GM13976 (cell line): ENCODE measurements at regions not wholly inside any gene's neighbourhood (a gene's known extent, or its start where the extent isn't known, plus 50 kb on each side); places are given as distances from the start of the nearest gene placed in this dataset.

Experiments
- DNase-seq: peaks from one replicate; pipeline ENCODE4 v3.0.0; 2012; ENCODE audit warnings: low spot score
- CTCF ChIP-seq: IDR thresholded peaks from 2 replicates; pipeline ENCODE4 v1.5.1; 2012; ENCODE audit warnings: borderline replicate concordance, mild to moderate bottlenecking; ENCODE audit not compliant: insufficient read depth; ENCODE audit errors: extremely low read depth, missing control alignments, control extremely low read depth
- in situ Hi-C: fragments of 300-500 bp; cut with MboI; formaldehyde crosslinking; loops from one replicate; pipeline ENCODE4 v1.12.0; 2022; ENCODE audit warnings: low sequenced_read_pairs, mixed read lengths, inconsistent platforms; ENCODE audit not compliant: unreplicated experiment

DNA sequence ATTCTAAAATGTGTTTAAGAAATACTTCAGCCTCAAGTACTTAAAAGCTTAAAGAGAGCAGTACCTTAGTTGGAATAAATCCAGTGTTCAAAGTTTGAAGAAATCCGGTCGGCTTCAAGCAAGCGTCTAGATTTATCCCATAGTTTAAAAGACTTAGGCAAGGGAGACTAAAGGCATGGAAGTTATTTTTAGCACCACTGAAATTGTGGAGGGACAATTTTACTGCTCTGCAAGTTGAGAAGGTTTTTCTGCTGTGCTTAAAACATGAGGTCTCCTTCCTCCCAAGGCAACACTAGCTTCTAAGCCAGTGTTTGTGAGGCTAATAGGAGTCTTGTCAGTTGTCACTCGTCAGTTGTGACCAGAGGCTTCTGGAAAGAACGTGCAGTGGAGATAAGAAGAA, 183.5 kb downstream of the MSL3 start:
- DNase-seq = no peak
- in situ Hi-C loops = no loop called here
- no peak for TF ChIP-seq CTCF

DNA sequence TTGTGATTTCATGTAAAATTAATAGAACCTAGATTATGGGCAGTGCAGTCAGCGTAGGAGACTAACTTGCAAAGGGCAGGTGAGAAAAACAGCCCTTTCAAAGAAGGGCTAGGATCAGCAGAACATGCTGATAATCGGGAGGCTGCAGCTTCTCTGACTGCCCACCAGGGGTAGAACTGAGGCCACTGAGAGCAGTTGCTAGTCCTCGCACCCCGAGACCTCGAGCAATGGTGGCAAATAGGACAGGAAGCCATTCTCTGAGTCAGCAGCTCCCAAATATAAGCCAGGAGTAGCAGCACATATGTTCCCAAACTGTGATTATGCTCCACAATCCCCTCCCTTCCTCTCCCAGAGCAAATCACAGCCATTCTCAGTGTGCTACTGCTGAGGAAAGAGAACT, 186.5 kb downstream of the MSL3 start:
- DNase-seq = peak; percentile 3
- no peak for TF ChIP-seq CTCF
- in situ Hi-C loops = no loop called here

GRCh38 chrX:11949291-11949690, 189.0 kb upstream of the FRMPD4 start:
- in situ Hi-C loops = no loop called here
- DNase-seq = no peak
- TF ChIP-seq CTCF = no peak

GRCh38 chrX:11952176-11952720, 186.0 kb upstream of the FRMPD4 start:
- no peak for DNase-seq
- in situ Hi-C loops = no loop called here
- no peak for TF ChIP-seq CTCF

GRCh38 chrX:11953615-11954014, 184.7 kb upstream of the FRMPD4 start:
- DNase-seq = no peak
- in situ Hi-C loops = no loop called here
- no peak for TF ChIP-seq CTCF

DNA sequence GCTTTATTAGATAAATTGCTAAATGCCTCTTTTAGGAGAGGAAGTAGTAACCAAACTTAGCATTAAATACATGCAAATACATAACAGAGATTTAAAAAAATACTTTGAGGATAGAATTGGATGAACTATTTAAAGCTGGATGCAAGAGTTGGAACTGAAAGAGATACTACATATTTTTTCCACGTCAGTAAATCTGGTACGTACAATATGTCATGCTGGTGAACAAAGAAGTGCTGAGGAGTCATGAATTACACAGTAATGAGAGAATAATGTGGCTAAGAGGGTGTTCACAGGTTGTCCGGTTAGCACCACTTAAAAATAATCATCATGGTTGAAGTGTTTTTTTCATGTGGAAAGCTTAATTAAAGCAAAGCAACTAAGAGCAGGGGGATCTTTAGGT, 184.1 kb upstream of the FRMPD4 start:
- TF ChIP-seq CTCF = no peak
- in situ Hi-C loops = no loop called here
- DNase-seq = no peak

DNA sequence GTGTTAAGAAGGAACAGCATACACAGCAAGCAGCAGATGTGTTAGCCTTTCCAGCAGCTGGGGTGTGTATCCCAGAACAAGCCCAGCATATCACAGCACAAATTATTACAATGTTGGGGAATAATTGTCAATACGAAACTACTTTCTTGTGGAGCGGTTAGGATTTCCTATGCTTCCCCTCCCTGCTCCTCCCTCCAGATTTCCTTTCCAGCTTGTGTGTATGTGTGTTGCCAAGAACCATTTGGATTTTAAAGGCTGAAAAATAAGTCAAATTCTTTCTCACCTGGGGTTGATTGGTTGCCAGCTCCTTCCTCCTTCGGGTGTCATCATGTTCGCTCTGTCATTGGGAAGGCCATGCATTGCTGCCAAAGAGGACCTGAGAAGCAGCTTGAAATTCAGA, 178.2 kb upstream of the FRMPD4 start:
- in situ Hi-C loops = no loop called here
- TF ChIP-seq CTCF = no peak
- no peak for DNase-seq
